ENCODE measurements at regions not wholly inside any gene's neighbourhood (a gene's known extent, or its start where the extent isn't known, plus 50 kb on each side); places are given as distances from the start of the nearest gene placed in this dataset.
"Not testable (repeated sequence)": the region's sequence is repeated elsewhere in the genome, so short reads cannot be mapped to it uniquely, and the experiment has no call there.

GRCh38 chr20:51272401-51272800 is 249.5 kb upstream of the KCNG1 start:
- CTCF ChIA-PET, result interaction anchor here (1.7 kb wide), 1 partner anchor 11 kb away, joined by 4 read pairs; no protein-coding TSS in a partner anchor
- Histone ChIP-seq H3K4me3 (no peak overlapping the region), H3K9me3 (peaks cover 8% of the 10 kb centered on the region; the same call in 1 of the 3 replicates), H3K27ac (no peak overlapping the region), H3K4me1 (no peaks in the 10 kb centered on the region), H3K4me2 (no peak overlapping the region)
- no peak for DNase-seq (ENCODE audit: low read depth in 1 of 2, low spot score in 1 of 2)
- TF ChIP-seq ZC3H11A (IDR thresholded peaks at IDR 0.05) (no peak), FOSL2 (IDR thresholded peaks at IDR 0.05) (no peak), FOSL2 (CRISPR knock-in tag; IDR thresholded peaks at IDR 0.05) (peak; percentile 18; the same call in 1 of the 2 replicates)
- ATAC-seq, result no peak
- WGBS (ENCODE audit: missing lambda C conversion rate), result 65% methylated on average over 5 of the region's 5 CpGs
- POLR2A ChIA-PET, result interaction anchor here (0.7 kb wide), 1 partner anchor 276 kb away, joined by 3 read pairs; no protein-coding TSS in a partner anchor
- no peak for FAIRE-seq

GRCh38 chr20:51271931-51272330 is 249.0 kb upstream of the KCNG1 start:
- H3K4me3 ChIP-seq, result no peak overlapping the region
- 41% methylated on average over 7 of the region's 7 CpGs for WGBS (ENCODE audit: missing lambda C conversion rate)
- ChIA-PET CTCF (no interaction called here), POLR2A (no interaction called here)
- TF ChIP-seq TFCP2L1 (CRISPR knock-in tag; IDR thresholded peaks at IDR 0.05) (no peak), KDM1A (IDR thresholded peaks at IDR 0.05; ENCODE audit: low read depth) (no peak), JUNB (IDR thresholded peaks at IDR 0.05) (no peak), PBX3 (IDR thresholded peaks at IDR 0.05) (no peak), CHD2 (IDR thresholded peaks at IDR 0.05; ENCODE audit: low read length, partially characterized antibody) (no peak), RNF2 (IDR thresholded peaks at IDR 0.05; ENCODE audit: borderline replicate concordance, low read depth) (no peak), CHD4 (IDR thresholded peaks at IDR 0.05; ENCODE audit: borderline replicate concordance) (no peak), RARB (CRISPR knock-in tag; IDR thresholded peaks at IDR 0.05) (no peak), CTCF (IDR thresholded peaks at IDR 0.05) (no peak), MYC (IDR thresholded peaks at IDR 0.05; ENCODE audit: borderline replicate concordance, low read length) (no peak), MAX (IDR thresholded peaks at IDR 0.05) (no peak), E2F6 (IDR thresholded peaks at IDR 0.05; ENCODE audit: borderline replicate concordance, low read depth) (no peak), POLR2A (IDR thresholded peaks at IDR 0.05; ENCODE audit: low read length) (no peak), USF2 (IDR thresholded peaks at IDR 0.05) (no peak), GATA3 (IDR thresholded peaks at IDR 0.05; ENCODE audit: borderline replicate concordance) (no peak), JUN (IDR thresholded peaks at IDR 0.05) (no peak)
- H3K4me2 ChIP-seq, result no peak overlapping the region
- FAIRE-seq (no peak), DNase-seq (ENCODE audit: low read depth in 1 of 2, low spot score in 1 of 2) (no peak), ATAC-seq (no peak)
- no peaks in the 10 kb centered on the region for H3K4me1 ChIP-seq
- H3K9me3 ChIP-seq, result peaks cover 8% of the 10 kb centered on the region; the same call in 1 of the 3 replicates
- no peak overlapping the region for H3K27ac ChIP-seq

GRCh38 chr20:51271289-51271688 is 248.4 kb upstream of the KCNG1 start:
- H3K4me2 ChIP-seq; H3K27ac ChIP-seq; H3K4me3 ChIP-seq; POLR2A ChIA-PET; ATAC-seq; H3K9me3 ChIP-seq; FAIRE-seq; H3K4me1 ChIP-seq; DNase-seq (ENCODE audit: low read depth in 1 of 2, low spot score in 1 of 2): not testable (repeated sequence)
- CTCF ChIA-PET, result interaction anchor here (0.6 kb wide), 1 partner anchor 399 kb away, joined by 3 read pairs; no protein-coding TSS in a partner anchor
- 28% methylated on average over 2 of the region's 2 CpGs for WGBS (ENCODE audit: missing lambda C conversion rate)
